Frontal cortex (tissue), 3 donors: ENCODE measurements at regions not wholly inside any gene's neighbourhood (a gene's known extent, or its start where the extent isn't known, plus 50 kb on each side); places are given as distances from the start of the nearest gene placed in this dataset.

Source experiments
- DNase-seq, 2 donors: peaks; one replicate each; pipeline ENCODE4 v3.0.0; 2012; ENCODE audit warnings: low spot score in 2 of 2
- FAIRE-seq: peaks from 2 replicates; lab custom pipeline; 2012; peaks lifted over from hg19 to GRCh38; lab: Jason Lieb, UNC
- donor health status: control.
- donor health status: control.
- donor health status: control.

GRCh38 chr18:22334567-22334966, 83.1 kb downstream of the CTAGE1 start:
- FAIRE-seq (no peak), DNase-seq (no peak)

GRCh38 chr18:22332590-22332989, 85.1 kb downstream of the CTAGE1 start:
- FAIRE-seq: no peak
- no peak for DNase-seq

GRCh38 chr18:22330508-22330907, 87.2 kb downstream of the CTAGE1 start:
- FAIRE-seq: no peak
- DNase-seq: no peak

GRCh38 chr18:22325396-22325795, 92.3 kb downstream of the CTAGE1 start:
- DNase-seq: no peak
- no peak for FAIRE-seq

- FAIRE-seq (no peak), DNase-seq (no peak)
Measured at GRCh38 chr18:22324191-22325131, 93.3 kb downstream of the CTAGE1 start.

- FAIRE-seq: no peak
Measured at GRCh38 chr18:22322243-22322691, 95.4 kb downstream of the CTAGE1 start.

GRCh38 chr18:22320771-22321170, 96.9 kb downstream of the CTAGE1 start:
- DNase-seq (no peak), FAIRE-seq (no peak)

More at GRCh38 chr18:22322243-22322691, 95.4 kb downstream of the CTAGE1 start:
- no peak for DNase-seq

GRCh38 chr18:22320155-22320554, 97.6 kb downstream of the CTAGE1 start:
- no peak for FAIRE-seq
- DNase-seq: no peak

- no peak for FAIRE-seq
- no peak for DNase-seq
Measured at GRCh38 chr18:22318745-22319407, 98.8 kb downstream of the CTAGE1 start.

GRCh38 chr18:22314420-22314819, 103.3 kb downstream of the CTAGE1 start:
- DNase-seq: no peak
- no peak for FAIRE-seq

- no peak for DNase-seq
Measured at GRCh38 chr18:22314001-22314400, 103.7 kb downstream of the CTAGE1 start.

GRCh38 chr18:22311301-22311700, 106.4 kb downstream of the CTAGE1 start:
- no peak for DNase-seq
- FAIRE-seq: no peak

More at GRCh38 chr18:22314001-22314400, 103.7 kb downstream of the CTAGE1 start:
- FAIRE-seq: no peak

- FAIRE-seq: no peak
- DNase-seq: no peak
Measured at GRCh38 chr18:22309191-22309590, 108.5 kb downstream of the CTAGE1 start.

- FAIRE-seq (no peak), DNase-seq (no peak)
Measured at GRCh38 chr18:22307528-22307927, 110.2 kb downstream of the CTAGE1 start.

- DNase-seq: no peak
- FAIRE-seq: no peak
Measured at GRCh38 chr18:22303927-22304326, 113.8 kb downstream of the CTAGE1 start.

GRCh38 chr18:22302144-22302543, 115.6 kb downstream of the CTAGE1 start:
- DNase-seq (no peak), FAIRE-seq (no peak)

- DNase-seq (no peak), FAIRE-seq (peak; percentile 79)
Measured at GRCh38 chr18:22300665-22301636, 116.8 kb downstream of the CTAGE1 start.

GRCh38 chr18:22297008-22297407, 120.7 kb downstream of the CTAGE1 start:
- FAIRE-seq (no peak), DNase-seq (no peak)

GRCh38 chr18:22296304-22296703, 121.4 kb downstream of the CTAGE1 start:
- FAIRE-seq (no peak), DNase-seq (no peak)

- FAIRE-seq: no peak
- DNase-seq: no peak
Measured at GRCh38 chr18:22293417-22293816, 124.0 kb downstream of the GATA6 start.
